Sigmoid colon (tissue), 6 donors: ENCODE measurements at regions not wholly inside any gene's neighbourhood (a gene's known extent, or its start where the extent isn't known, plus 50 kb on each side); places are given as distances from the start of the nearest gene placed in this dataset.

Experiments
- DNase-seq: peaks from one replicate; pipeline ENCODE4 v3.0.0-alpha.2; 2019
- H3K27ac ChIP-seq, 4 donors: fragments of 200-600 bp; sonication (generic); one replicate each; pipeline ENCODE4 v1.5.1; 2016 to 2019; ENCODE audit warnings: mild to moderate bottlenecking in 1 of 4
- H3K27me3 ChIP-seq, 3 donors: fragments of 200-600 bp; sonication (generic); one replicate each; pipeline ENCODE4 v1.5.1; 2019; ENCODE audit warnings: mild to moderate bottlenecking in 1 of 3
- H3K36me3 ChIP-seq, 4 donors: fragments of 200-600 bp; sonication (generic); one replicate each; pipeline ENCODE4 v1.5.1; 2016 to 2019
- H3K4me1 ChIP-seq, 4 donors: fragments of 200-600 bp; sonication (generic); one replicate each; pipeline ENCODE4 v1.5.1; 2017 to 2019
- H3K4me3 ChIP-seq, 4 donors: fragments of 200-600 bp; sonication (generic); one replicate each; pipeline ENCODE4 v1.5.1; 2017 to 2019; ENCODE audit warnings: mild to moderate bottlenecking in 2 of 4, moderate library complexity in 1 of 4
- H3K9me3 ChIP-seq, 4 donors: fragments of 200-600 bp in 3 of 4; sonication (generic) in 3 of 4; one replicate each; pipeline versions ENCODE4 v1.5.1 to v1.6.1; 2013 to 2019
- EP300 ChIP-seq, 4 donors: sonication (generic); formaldehyde crosslinking; IDR thresholded peaks; one replicate each; pipeline ENCODE4 v1.6.1; 2017; ENCODE audit warnings: antibody characterized with exemption in 4 of 4
- POLR2A ChIP-seq, 2 donors: fragments of 450-650 bp; IDR thresholded peaks; one replicate each; pipeline ENCODE4 v1.6.1; 2016; ENCODE audit warnings: antibody characterized with exemption in 2 of 2, mild to moderate bottlenecking in 2 of 2, moderate library complexity in 2 of 2
- POLR2AphosphoS5 ChIP-seq, 4 donors: sonication (generic); formaldehyde crosslinking; IDR thresholded peaks; one replicate each; pipeline ENCODE4 v1.6.1; 2017; ENCODE audit warnings: antibody characterized with exemption in 4 of 4
- WGBS, 2 donors: extraction: QIAGEN DNeasy Blood & Tissue Kit; methylation state at CpG; one replicate each; pipeline ENCODE4 v1.1.7; 2013; 5-methylcytosine and 5-hydroxymethylcytosine counted together
- intact Hi-C: fragments of 100-400 bp; cut with DNase I; formaldehyde crosslinking; loops from one replicate; pipeline ENCODE4 v1.15.1; 2023
- TF ChIP-seq, protein P1 (sequence below), 4 experiments: fragments of 450-650 bp in 3 of 4; fragments of 200-600 bp in 1 of 4; IDR thresholded peaks; one replicate each; pipeline ENCODE4 v1.5.1; 2016 to 2019; ENCODE audit warnings: antibody characterized with exemption in 4 of 4, mild to moderate bottlenecking in 3 of 4, moderate library complexity in 2 of 4
- donor health status: healthy with polysubstance abuse.
- donor health status: healthy.

DNA sequence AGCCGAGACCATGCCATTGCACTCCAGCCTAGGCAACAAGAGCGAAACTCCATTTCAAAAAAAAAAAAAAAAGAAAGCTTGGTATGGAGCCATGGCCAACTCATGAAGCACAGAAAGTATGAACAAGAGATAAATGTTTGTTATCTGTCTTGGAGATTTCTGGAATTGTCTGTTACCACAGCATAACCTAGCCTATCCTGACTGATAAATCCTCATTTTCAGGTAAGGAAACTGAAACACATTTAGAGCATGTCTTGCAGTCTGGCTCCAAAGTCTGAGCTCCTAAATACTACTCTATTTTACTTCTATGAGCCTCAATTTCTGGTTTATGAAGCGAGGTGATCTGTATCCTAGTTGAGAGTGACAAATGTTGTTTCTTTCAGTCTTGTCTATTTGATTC is 68.3 kb upstream of the SLC44A1 start:
- WGBS, 2 donors = 91 to 94% methylated on average over 3 of the region's 3 CpGs
- Histone ChIP-seq H3K4me1 (no peaks in the 10 kb centered on the region), H3K9me3 (no peaks in the 10 kb centered on the region), H3K36me3 (no peaks in the 10 kb centered on the region), H3K27ac (no peak overlapping the region), H3K4me3 (no peak overlapping the region), H3K27me3 (no peaks in the 10 kb centered on the region)
- DNase-seq = no peak
- intact Hi-C loops = no loop called here
- TF ChIP-seq POLR2AphosphoS5 (IDR thresholded peaks at IDR 0.05) (no peak), POLR2A (IDR thresholded peaks at IDR 0.05) (no peak), EP300 (IDR thresholded peaks at IDR 0.05) (no peak)
- TF ChIP-seq, protein P1, sequence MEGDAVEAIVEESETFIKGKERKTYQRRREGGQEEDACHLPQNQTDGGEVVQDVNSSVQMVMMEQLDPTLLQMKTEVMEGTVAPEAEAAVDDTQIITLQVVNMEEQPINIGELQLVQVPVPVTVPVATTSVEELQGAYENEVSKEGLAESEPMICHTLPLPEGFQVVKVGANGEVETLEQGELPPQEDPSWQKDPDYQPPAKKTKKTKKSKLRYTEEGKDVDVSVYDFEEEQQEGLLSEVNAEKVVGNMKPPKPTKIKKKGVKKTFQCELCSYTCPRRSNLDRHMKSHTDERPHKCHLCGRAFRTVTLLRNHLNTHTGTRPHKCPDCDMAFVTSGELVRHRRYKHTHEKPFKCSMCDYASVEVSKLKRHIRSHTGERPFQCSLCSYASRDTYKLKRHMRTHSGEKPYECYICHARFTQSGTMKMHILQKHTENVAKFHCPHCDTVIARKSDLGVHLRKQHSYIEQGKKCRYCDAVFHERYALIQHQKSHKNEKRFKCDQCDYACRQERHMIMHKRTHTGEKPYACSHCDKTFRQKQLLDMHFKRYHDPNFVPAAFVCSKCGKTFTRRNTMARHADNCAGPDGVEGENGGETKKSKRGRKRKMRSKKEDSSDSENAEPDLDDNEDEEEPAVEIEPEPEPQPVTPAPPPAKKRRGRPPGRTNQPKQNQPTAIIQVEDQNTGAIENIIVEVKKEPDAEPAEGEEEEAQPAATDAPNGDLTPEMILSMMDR (IDR thresholded peaks at IDR 0.05) = no peak

DNA sequence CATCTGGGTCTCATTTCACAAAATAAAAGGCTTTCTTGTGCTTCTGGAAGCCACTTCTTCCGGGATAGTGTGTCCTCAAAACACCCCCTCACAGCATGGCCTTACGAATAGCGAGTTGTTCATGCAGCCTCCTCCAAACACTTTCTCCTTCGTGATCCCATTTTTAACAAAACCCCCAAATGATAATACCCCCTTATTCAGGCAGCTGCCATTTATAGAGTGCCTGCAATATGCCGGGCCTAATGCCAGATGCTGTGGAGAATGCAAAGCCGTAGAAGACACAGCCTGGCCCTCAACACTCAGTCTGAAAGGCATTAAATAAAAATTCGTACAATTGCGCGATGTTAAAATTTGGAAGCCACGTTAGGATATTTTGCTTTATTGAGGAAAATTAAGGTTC is 66.4 kb upstream of the SLC44A1 start:
- intact Hi-C loops = no loop called here
- Histone ChIP-seq H3K27ac (no peak overlapping the region), H3K27me3 (no peaks in the 10 kb centered on the region), H3K4me3 (no peak overlapping the region), H3K4me1 (no peaks in the 10 kb centered on the region), H3K36me3 (no peaks in the 10 kb centered on the region), H3K9me3 (no peaks in the 10 kb centered on the region)
- TF ChIP-seq, protein P1 (IDR thresholded peaks at IDR 0.05) = no peak
- TF ChIP-seq EP300 (IDR thresholded peaks at IDR 0.05) (no peak), POLR2AphosphoS5 (IDR thresholded peaks at IDR 0.05) (no peak), POLR2A (IDR thresholded peaks at IDR 0.05) (no peak)
- no peak for DNase-seq
- 91 to 94% methylated on average over 10 of the region's 10 CpGs for WGBS, 2 donors

DNA sequence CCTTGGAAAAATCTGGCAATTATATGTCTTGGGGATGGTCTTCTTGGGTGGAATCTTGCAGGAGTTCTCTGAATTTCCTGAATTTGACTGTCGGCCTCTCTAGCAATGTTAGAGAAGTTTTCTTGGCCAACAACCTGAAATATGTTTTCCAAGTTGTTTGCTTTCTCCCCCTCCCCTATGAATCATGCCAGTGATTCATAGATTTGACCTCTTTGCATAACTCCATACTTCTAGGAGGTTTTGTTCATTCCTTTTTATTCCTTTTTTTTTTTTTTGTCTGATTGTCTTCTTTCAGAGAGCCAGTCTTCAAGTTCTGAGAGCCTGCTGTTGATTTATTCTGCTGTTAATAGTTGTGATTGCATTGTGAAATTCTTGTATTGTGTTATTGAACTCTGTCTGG is 56.7 kb upstream of the SLC44A1 start:
- no peak for DNase-seq
- intact Hi-C loops = no loop called here
- Histone ChIP-seq H3K27ac (no peak overlapping the region), H3K9me3 (no peaks in the 10 kb centered on the region), H3K36me3 (no peaks in the 10 kb centered on the region), H3K4me3 (no peak overlapping the region), H3K4me1 (peaks cover 0 to 4% (median 0%) of the 10 kb centered on the region in 4 donors), H3K27me3 (no peaks in the 10 kb centered on the region)
- TF ChIP-seq, protein P1 (IDR thresholded peaks at IDR 0.05) = no peak
- no peak for TF ChIP-seq POLR2AphosphoS5 (IDR thresholded peaks at IDR 0.05)
- no peak for TF ChIP-seq POLR2A (IDR thresholded peaks at IDR 0.05)
- no peak for TF ChIP-seq EP300 (IDR thresholded peaks at IDR 0.05)
- 88 to 91% methylated on average over 1 of the region's 1 CpG for WGBS, 2 donors

DNA sequence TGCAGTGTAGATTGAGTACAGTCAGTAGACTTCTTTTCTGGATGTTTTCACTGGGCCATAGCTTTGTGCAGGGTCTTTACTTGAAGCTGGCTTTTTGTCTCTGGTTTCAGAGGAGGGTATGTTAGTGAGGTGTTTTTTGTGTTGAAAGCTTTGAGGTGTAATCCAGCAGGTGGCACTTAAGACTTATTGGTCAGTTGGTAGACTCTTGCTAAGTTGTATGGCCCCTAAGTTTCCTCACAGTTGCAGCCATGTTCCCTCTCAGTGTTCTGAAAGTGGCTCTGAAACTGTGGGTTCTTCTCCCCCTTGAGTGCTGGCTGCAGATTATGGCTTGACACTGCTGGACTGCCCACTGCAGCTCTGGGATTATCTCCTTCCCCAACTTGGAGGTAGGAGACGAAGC is 55.7 kb upstream of the SLC44A1 start:
- Histone ChIP-seq H3K4me3 (no peak overlapping the region), H3K4me1 (peaks cover 0 to 5% (median 0%) of the 10 kb centered on the region in 4 donors), H3K36me3 (no peaks in the 10 kb centered on the region), H3K27me3 (no peaks in the 10 kb centered on the region), H3K9me3 (no peaks in the 10 kb centered on the region), H3K27ac (no peak overlapping the region)
- intact Hi-C loops = no loop called here
- no peak for DNase-seq
- no peak for TF ChIP-seq POLR2AphosphoS5 (IDR thresholded peaks at IDR 0.05)
- no peak for TF ChIP-seq EP300 (IDR thresholded peaks at IDR 0.05)
- TF ChIP-seq POLR2A (IDR thresholded peaks at IDR 0.05) = no peak
- TF ChIP-seq, protein P1 (IDR thresholded peaks at IDR 0.05) = no peak
- WGBS, 2 donors = 96 to 98% methylated on average over 1 of the region's 1 CpG

DNA sequence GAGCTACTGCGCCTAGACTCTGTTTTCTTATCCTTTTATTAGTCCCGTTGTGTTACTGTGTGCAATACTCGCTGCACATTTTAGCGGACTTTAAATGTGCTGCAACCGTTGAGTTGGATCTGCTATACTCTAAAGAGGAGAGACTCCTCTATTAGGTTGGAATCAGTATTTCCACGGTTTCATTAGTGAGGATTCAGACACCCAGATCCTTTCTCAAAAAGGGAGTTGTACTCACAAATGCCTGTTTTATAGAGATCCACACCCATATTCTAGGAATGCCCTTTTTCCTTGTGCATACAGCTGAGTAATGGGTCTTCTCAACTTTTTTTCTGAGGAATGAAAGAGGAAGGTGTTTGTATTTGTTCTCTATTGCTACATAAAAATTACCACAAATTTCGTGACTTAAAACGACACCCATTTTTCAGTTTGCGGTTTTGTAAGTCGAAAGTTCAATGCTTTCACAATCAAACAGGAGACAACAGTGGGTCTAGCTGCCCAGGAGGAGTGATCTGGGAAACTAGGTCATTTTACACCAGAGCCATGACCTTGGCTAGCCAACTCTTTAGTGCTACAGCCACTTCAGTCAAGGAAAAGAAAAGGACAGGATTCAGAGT is 52.8 kb upstream of the SLC44A1 start:
- H3K4me1 ChIP-seq = peaks cover 0 to 5% (median 0%) of the 10 kb centered on the region in 4 donors
- no peaks in the 10 kb centered on the region for H3K36me3 ChIP-seq
- no peaks in the 10 kb centered on the region for H3K9me3 ChIP-seq
- WGBS, 2 donors = 83% methylated on average over 10 of the region's 10 CpGs
- intact Hi-C loops = no loop called here
- TF ChIP-seq EP300 (IDR thresholded peaks at IDR 0.05) = no peak
- no peak for TF ChIP-seq POLR2AphosphoS5 (IDR thresholded peaks at IDR 0.05)
- TF ChIP-seq POLR2A (IDR thresholded peaks at IDR 0.05) = no peak
- TF ChIP-seq, protein P1 (IDR thresholded peaks at IDR 0.05) = no peak
- no peak overlapping the region for H3K27ac ChIP-seq
- H3K4me3 ChIP-seq = no peak overlapping the region
- H3K27me3 ChIP-seq = no peaks in the 10 kb centered on the region
- DNase-seq = no peak
